ENCODE measurements at regions not wholly inside any gene's neighbourhood (a gene's known extent, or its start where the extent isn't known, plus 50 kb on each side); places are given as distances from the start of the nearest gene placed in this dataset.
A peak's percentile ranks its signal among the peaks of the same experiment; 100 is the strongest.

DNA sequence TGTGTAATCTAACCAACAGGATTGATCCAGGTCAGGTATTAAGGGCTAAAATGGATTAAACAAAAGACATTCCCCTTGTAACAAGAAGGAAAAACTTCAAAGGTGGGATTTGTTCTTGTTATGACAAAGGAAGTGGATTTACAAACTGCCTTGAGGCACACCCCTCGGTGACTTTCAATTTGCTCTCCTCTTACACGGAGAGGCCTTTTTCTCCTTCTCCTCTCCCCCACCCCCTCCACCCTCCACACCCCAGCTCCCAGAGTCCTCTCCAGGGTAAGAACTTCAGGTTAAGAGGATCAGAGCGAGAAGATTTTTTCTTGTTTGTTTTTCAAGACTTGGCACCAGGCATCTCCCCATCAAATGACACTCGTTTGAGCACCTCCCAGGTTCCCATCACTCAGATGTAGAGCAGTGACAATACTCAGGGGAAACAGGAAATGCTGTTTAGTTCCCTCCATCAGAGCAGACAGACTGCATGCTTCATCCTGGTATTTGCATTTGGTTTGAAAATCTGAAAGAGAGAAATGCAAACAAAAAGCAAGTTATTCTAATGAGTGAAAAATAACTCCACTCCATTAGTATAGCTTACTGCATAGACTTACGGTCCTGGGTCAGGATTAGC lies 77.6 kb upstream of the TMEM260 start:
- no peak for DNase-seq (ENCODE audit: low read depth)

DNA sequence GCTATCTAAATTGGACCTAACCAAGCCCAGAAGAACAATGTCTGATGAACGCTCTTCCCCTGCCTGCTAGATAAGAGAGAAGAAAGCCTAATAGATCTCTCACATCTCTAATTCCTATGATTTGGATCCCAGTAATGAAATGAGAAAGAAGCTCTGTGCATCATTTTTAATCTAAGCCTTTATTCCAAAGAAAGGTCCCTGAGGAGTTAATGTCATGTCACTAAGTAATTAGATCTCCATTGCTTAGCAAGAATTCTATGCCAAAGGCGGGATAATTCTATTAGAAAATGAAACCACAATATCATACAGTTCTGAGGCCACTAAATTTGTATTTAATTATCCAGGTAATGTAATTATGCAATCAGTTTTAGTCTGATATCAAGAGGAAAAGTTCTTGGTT lies 74.2 kb upstream of the TMEM260 start:
- no peak for DNase-seq (ENCODE audit: low read depth)

DNA sequence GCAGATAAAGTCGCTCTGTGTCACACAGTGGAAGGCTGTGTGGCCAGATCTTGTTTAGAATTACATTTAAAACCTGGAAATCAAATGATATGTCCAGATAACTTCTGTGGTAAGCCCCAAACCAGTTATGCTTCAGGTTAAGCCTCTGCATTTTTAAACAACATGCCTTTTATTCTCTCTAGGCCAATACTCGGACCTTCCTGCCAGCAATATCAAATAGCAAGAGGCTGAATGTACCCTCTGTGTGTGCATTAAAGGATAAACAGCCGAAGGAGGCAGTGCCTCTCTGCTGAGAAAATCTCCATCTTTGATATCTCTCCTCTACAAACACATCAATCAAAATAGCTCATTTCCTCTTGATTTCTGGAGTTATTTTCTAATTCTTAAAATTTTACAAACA lies 67.1 kb upstream of the TMEM260 start:
- DNase-seq (ENCODE audit: low read depth), result no peak

DNA sequence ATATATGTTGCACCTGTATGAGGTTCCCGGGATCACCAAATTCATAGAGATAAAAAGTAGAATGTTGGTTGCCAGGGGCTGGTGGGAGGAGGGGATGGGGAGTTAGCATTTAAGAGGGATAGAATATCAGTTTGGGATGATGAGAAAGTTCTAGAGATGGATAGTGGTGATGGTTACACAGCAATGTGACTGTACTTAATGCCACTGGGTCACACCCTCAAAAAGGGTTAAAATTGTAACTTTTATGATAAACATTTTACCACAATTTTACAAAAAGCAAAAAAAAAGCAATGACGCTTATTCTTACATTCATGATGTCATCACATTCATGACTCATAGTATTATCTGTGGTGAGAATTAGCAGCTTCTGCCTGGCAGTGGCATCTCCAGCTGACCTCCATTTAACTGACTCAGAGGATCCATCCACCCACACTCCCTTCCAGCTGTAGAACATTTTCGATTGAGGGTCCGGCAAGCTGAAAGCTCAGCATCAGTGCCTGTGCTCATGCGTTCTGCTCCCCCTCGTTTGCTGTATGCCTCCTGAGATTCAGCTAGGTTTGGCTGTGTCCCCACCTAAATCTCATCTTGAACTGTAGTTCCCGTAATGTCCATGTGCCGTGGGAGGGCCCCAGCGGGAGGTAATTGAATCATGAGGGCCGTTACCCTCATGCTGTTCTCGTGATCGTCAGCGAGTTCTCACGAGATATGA lies 64.8 kb upstream of the TMEM260 start:
- DNase-seq (ENCODE audit: low read depth), result peak; percentile 24

DNA sequence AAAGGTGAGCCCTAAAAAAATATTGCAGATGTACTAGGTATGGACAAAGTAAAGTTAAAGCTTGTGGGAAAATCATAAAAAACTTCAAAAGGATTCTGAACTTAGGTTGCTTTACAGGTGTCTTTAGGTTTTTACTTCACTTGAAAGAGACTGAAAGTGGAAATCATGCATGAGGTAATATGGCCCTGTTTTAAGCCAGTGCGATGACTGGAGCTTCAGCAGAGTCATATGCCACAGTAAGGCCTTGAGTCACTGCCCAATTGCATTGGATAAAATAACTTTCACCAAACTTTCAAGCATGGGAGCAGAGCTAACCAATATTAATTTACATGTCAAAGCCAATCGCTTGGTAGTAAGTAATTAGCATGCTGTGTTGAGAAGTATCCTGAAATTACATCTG lies 63.9 kb upstream of the TMEM260 start:
- no peak for DNase-seq (ENCODE audit: low read depth)

DNA sequence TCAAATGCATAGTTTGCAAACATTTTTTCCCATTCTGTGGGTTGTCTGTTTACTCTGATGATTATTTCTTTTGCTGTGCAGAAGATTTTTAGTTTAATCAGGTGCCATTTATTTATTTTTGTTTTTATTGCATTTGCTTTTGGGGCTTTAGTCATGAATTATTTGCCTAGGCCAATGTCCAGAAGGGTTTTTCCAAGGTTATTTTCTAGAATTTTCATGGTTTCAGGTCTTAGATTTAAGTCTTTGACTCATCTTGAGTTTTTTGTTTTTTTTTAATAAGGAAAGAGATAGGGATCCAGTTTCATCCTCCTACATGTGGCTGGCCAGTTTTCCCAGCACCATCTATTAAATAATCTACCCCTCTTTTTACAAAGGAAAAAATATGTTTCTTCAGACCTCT lies 57.2 kb upstream of the TMEM260 start:
- DNase-seq (ENCODE audit: low read depth), result no peak

DNA sequence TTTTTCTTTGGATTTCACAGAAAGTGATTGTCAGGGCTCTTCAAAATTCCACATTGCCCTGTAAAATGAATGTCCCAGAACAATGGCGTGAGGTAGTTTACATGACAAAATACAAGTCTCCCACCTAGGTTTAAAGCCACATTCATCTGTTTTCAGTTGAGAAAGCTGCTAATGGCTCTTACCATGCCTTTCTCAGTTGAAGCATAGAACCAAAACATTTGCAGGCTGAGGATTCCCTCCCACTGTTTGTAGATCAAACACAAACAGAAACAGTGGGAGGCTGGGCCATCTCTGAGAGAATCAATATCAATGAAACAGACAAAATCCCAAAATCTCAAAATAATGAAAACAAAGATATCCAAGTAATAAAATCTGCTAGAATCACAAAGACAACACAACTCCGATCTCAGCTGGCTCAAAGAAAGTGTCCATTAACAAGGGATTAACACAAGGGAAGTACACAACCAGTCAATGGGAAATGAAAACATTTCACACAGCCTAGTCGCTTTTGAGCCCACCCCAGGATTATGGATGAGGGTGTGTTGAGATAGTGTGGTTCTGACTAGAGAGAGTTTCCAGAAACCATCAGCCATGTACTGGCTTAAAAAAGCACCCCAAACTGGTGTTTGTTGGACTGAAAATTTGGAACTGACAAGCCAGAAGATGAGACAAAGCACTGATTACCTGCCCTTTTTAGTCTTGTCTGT lies 54.5 kb upstream of the TMEM260 start:
- no peak for DNase-seq (ENCODE audit: low read depth)

DNA sequence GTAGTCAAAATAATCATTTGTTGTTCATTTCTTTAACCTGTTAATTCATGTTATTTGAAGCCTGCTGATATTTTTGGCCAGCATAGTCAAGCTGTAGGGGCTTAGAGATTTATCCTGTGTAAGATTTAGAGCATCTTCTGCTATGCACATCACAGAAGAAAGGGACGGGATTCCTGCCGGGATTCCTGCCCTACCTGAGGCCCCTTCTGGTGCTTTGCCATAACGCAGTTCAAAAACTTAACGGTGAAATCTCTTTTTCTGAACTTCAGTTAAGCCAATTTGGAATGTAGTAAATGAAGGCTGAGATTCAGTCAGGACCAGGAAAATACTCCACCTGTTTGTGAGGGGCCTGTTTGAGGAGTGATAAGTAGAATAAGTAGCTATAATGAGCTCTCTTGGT lies 50.7 kb upstream of the TMEM260 start:
- DNase-seq (ENCODE audit: low read depth), result no peak

Measured in EH (cell line).